Keratinocyte (primary cell): ENCODE measurements at regions not wholly inside any gene's neighbourhood (a gene's known extent, or its start where the extent isn't known, plus 50 kb on each side); places are given as distances from the start of the nearest gene placed in this dataset.
A peak's percentile ranks its signal among the peaks of the same experiment; 100 is the strongest.

Experiments used
- DNase-seq: peaks from one replicate; pipeline ENCODE4 v3.0.0-alpha.2; 2011; ENCODE audit warnings: low read depth, missing footprints, low spot score
- FAIRE-seq: peaks from 2 replicates; lab custom pipeline; 2011; peaks lifted over from hg19 to GRCh38; lab: Jason Lieb, UNC
- H2AFZ ChIP-seq: 2 replicates; pipeline ENCODE4 v1.6.0; 2012; ENCODE audit warnings: low read length, control low read depth, inconsistent platforms; ENCODE audit not compliant: control insufficient read depth
- H3K27ac ChIP-seq: 2 replicates; pipeline ENCODE4 v1.5.1; 2011; ENCODE audit warnings: low read length; ENCODE audit not compliant: control insufficient read depth, insufficient read depth
- H3K27me3 ChIP-seq: 3 replicates; pipeline ENCODE4 v1.6.0; 2011; ENCODE audit warnings: low read length; ENCODE audit not compliant: control insufficient read depth, insufficient read depth; ENCODE audit errors: extremely low read depth
- H3K36me3 ChIP-seq, 2 experiments: 2 replicates in 1 of 2; 3 replicates in 1 of 2; pipeline ENCODE4 v1.5.1; 2011; ENCODE audit warnings: low read length in 2 of 2, mild to moderate bottlenecking in 1 of 2; ENCODE audit not compliant: control insufficient read depth in 2 of 2, insufficient read depth in 2 of 2; ENCODE audit errors: extremely low read depth in 1 of 2
- H3K4me1 ChIP-seq: 3 replicates; pipeline ENCODE4 v1.5.1; 2011; ENCODE audit warnings: low read length; ENCODE audit not compliant: control insufficient read depth, insufficient read depth; ENCODE audit errors: extremely low read depth
- H3K4me2 ChIP-seq: 3 replicates; pipeline ENCODE4 v1.6.0; 2011; ENCODE audit warnings: low read depth, low read length; ENCODE audit not compliant: control insufficient read depth, insufficient read depth; ENCODE audit errors: extremely low read depth
- H3K4me3 ChIP-seq, 3 experiments: fragments of 200-600 bp in 1 of 3; sonication (generic) in 1 of 3; 2 replicates in 2 of 3; 3 replicates in 1 of 3; pipeline ENCODE4 v1.5.1; 2011 to 2016; ENCODE audit warnings: low read length in 3 of 3, mild to moderate bottlenecking in 3 of 3, control low read depth in 2 of 3, inconsistent platforms in 1 of 3, low read depth in 1 of 3, mixed read lengths in 1 of 3, mixed run types in 1 of 3, moderate library complexity in 1 of 3; ENCODE audit not compliant: control insufficient read depth in 2 of 3, insufficient read depth in 2 of 3; ENCODE audit errors: extremely low read depth in 1 of 3
- H3K79me2 ChIP-seq: 2 replicates; pipeline ENCODE4 v1.6.0; 2012; ENCODE audit warnings: low read length; ENCODE audit not compliant: control insufficient read depth, insufficient read depth
- H3K9ac ChIP-seq: 3 replicates; pipeline ENCODE4 v1.6.0; 2011; ENCODE audit warnings: low read length; ENCODE audit not compliant: control insufficient read depth, insufficient read depth; ENCODE audit errors: extremely low read depth
- H3K9me1 ChIP-seq: 3 replicates; pipeline ENCODE4 v1.6.0; 2011; ENCODE audit warnings: low read length; ENCODE audit not compliant: control insufficient read depth, insufficient read depth; ENCODE audit errors: extremely low read depth
- H3K9me3 ChIP-seq: 2 replicates; pipeline ENCODE4 v1.5.1; 2012; ENCODE audit warnings: low read depth, low read length; ENCODE audit not compliant: control insufficient read depth
- H4K20me1 ChIP-seq: 3 replicates; pipeline ENCODE4 v1.6.0; 2011; ENCODE audit warnings: low read length; ENCODE audit not compliant: control insufficient read depth, insufficient read depth; ENCODE audit errors: extremely low read depth
- EZH2 ChIP-seq: IDR thresholded peaks from one replicate; pipeline ENCODE4 v1.6.1; 2012; ENCODE audit warnings: inconsistent platforms, mild to moderate bottlenecking, low read length, moderate library complexity
- dilution Hi-C: fragments of 300-500 bp; cut with MboI; formaldehyde crosslinking; loops from one replicate; pipeline ENCODE4 v1.7.0; 2020; ENCODE audit warnings: low sequenced_read_pairs; ENCODE audit not compliant: extremely low pct_ligation_motif_present
- TF ChIP-seq, protein P1 (sequence below), 3 experiments: IDR thresholded peaks in 1 of 3; conservative IDR thresholded peaks in 1 of 3; optimal IDR thresholded peaks in 1 of 3; 2 replicates in 2 of 3; 3 replicates in 1 of 3; pipeline versions ENCODE3 to v1.5.1; 2011; ENCODE audit warnings: low read length in 3 of 3, mild to moderate bottlenecking in 3 of 3, moderate library complexity in 2 of 3, control low read depth in 1 of 3, inconsistent platforms in 1 of 3; ENCODE audit not compliant: insufficient read depth in 2 of 3; ENCODE audit errors: extremely low read depth in 1 of 3

DNA sequence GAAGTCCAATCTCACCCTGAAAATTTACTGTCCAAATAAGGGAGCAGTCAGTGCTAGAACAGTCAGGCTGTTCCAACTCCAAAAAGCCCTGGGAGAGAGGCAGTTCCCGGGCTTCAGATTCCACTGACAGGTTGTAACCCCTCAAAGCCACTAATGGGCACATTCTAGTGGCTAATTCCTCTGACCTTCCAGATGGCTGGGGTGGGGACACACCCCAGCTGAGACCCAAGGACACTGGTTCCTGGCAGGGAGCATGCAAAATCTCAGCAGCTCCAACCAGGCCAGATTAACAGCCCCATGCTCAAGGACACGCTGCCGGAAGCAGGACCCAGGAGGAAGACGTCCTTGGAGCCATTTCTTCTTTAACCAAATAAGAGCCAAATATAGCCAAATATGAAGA, 92.7 kb downstream of the RPL27A start:
- Histone ChIP-seq H3K9me1 (no peaks in the 10 kb centered on the region), H3K36me3 (peaks cover 6 to 19% of the 10 kb centered on the region in 2 experiments), H3K4me2 (no peak overlapping the region), H3K27me3 (no peaks in the 10 kb centered on the region), H3K4me1 (peaks cover 64% of the 10 kb centered on the region), H2AFZ (no peak overlapping the region), H3K4me3 (no peak overlapping the region), H3K9ac (no peak overlapping the region), H3K9me3 (no peaks in the 10 kb centered on the region), H4K20me1 (no peaks in the 10 kb centered on the region), H3K27ac (peak overlapping the region; percentile 8), H3K79me2 (peaks cover 64% of the 10 kb centered on the region)
- TF ChIP-seq, protein P1, sequence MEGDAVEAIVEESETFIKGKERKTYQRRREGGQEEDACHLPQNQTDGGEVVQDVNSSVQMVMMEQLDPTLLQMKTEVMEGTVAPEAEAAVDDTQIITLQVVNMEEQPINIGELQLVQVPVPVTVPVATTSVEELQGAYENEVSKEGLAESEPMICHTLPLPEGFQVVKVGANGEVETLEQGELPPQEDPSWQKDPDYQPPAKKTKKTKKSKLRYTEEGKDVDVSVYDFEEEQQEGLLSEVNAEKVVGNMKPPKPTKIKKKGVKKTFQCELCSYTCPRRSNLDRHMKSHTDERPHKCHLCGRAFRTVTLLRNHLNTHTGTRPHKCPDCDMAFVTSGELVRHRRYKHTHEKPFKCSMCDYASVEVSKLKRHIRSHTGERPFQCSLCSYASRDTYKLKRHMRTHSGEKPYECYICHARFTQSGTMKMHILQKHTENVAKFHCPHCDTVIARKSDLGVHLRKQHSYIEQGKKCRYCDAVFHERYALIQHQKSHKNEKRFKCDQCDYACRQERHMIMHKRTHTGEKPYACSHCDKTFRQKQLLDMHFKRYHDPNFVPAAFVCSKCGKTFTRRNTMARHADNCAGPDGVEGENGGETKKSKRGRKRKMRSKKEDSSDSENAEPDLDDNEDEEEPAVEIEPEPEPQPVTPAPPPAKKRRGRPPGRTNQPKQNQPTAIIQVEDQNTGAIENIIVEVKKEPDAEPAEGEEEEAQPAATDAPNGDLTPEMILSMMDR (optimal IDR thresholded peaks at IDR 0.05 in 1 of 3, IDR thresholded peaks at IDR 0.05 in 1 of 3, conservative IDR thresholded peaks at IDR 0.05 in 1 of 3; ENCODE audit: extremely low read depth in 1 of 3, insufficient read depth in 2 of 3, low read length in 3 of 3): no peak
- TF ChIP-seq EZH2: no peak
- DNase-seq (no peak), FAIRE-seq (no peak)
- dilution Hi-C loops: no loop called here

DNA sequence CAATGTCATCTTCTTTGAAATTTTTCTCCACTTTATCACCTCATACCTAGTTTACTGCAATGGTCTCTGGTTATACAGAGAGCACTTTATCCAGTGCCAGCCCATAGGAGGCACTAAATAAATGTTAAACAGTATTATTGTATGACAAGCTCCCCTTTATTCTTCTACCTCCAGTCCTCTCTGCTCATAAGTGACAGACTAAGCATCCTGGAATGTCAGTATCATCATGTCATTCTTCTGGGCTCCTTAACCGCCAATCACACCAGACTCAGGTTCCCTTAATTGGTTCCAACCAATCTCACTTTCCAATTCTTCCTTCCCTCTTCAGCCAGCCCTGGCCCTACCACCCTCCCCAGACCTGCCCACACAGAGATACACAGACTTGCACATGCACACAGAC, 93.1 kb downstream of the RPL27A start:
- H3K27ac ChIP-seq: no peak overlapping the region
- TF ChIP-seq, protein P1 (optimal IDR thresholded peaks at IDR 0.05 in 1 of 3, IDR thresholded peaks at IDR 0.05 in 1 of 3, conservative IDR thresholded peaks at IDR 0.05 in 1 of 3; ENCODE audit: extremely low read depth in 1 of 3, insufficient read depth in 2 of 3, low read length in 3 of 3): peak in 1 of 3 experiments; percentile 9
- no peak for TF ChIP-seq EZH2
- no peaks in the 10 kb centered on the region for H4K20me1 ChIP-seq
- H3K36me3 ChIP-seq: peaks cover 4 to 19% of the 10 kb centered on the region in 2 experiments
- H3K4me3 ChIP-seq: no peak overlapping the region
- FAIRE-seq (no peak), DNase-seq (no peak)
- dilution Hi-C loops: no loop called here
- no peak overlapping the region for H3K9ac ChIP-seq
- peaks cover 61% of the 10 kb centered on the region for H3K4me1 ChIP-seq
- H3K9me3 ChIP-seq: no peaks in the 10 kb centered on the region
- H3K4me2 ChIP-seq: no peak overlapping the region
- no peak overlapping the region for H2AFZ ChIP-seq
- peaks cover 62% of the 10 kb centered on the region for H3K79me2 ChIP-seq
- no peaks in the 10 kb centered on the region for H3K27me3 ChIP-seq
- no peaks in the 10 kb centered on the region for H3K9me1 ChIP-seq
